GM12892 (cell line): ENCODE measurements at regions not wholly inside any gene's neighbourhood (a gene's known extent, or its start where the extent isn't known, plus 50 kb on each side); places are given as distances from the start of the nearest gene placed in this dataset.

Experiments used
- POLR2A ChIP-seq: IDR thresholded peaks from 2 replicates; pipeline ENCODE4 v1.6.1; 2011; ENCODE audit warnings: low read depth, low read length, control low read depth
- TAF1 ChIP-seq: IDR thresholded peaks from 2 replicates; pipeline ENCODE4 v1.6.1; 2011; ENCODE audit warnings: low read depth, mild to moderate bottlenecking, control low read depth, low read length, borderline replicate concordance

- TF ChIP-seq POLR2A (no peak), TAF1 (no peak)
Measured at GRCh38 chr20:39890697-39891096, 798.3 kb downstream of the MAFB start.
